Cardiac fibroblast (primary cell): ENCODE measurements at regions not wholly inside any gene's neighbourhood (a gene's known extent, or its start where the extent isn't known, plus 50 kb on each side); places are given as distances from the start of the nearest gene placed in this dataset.

Source experiments
- DNase-seq, 2 donors: peaks; one replicate each; pipeline versions ENCODE4 v3.0.0 to v3.0.0-alpha.2; 2010; ENCODE audit warnings: low read depth in 2 of 2
- H3K4me3 ChIP-seq, 2 donors: replicated peaks in 1 of 2; 1 replicate in 1 of 2; 2 replicates in 1 of 2; pipeline ENCODE4 v1.5.1; 2011; ENCODE audit warnings: low read depth in 2 of 2, low read length in 2 of 2, mild to moderate bottlenecking in 2 of 2, moderate library complexity in 1 of 2
- CTCF ChIP-seq: IDR thresholded peaks from one replicate; pipeline ENCODE4 v1.5.1; 2011; ENCODE audit warnings: low read depth, mild to moderate bottlenecking, low read length, inconsistent platforms

DNA sequence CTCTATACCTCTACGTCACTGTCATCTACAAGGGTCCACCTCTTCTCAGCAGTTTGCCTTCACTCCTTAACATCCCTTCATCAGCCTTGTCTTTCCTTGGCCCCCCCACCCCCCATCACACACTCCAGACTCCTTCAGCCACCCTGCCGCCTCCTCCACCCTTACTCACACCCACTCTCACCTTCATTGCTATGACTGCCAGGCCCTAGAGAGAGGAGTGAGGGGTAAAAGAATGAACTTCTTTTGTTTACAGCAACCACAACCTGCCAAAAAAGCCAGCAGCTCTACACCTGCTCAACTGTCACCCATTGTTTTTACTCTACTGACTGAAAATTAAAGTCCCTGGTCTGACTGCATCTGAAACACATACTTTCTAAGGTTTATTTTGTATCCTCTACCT lies 112.8 kb downstream of the DUSP6 start:
- H3K4me3 ChIP-seq = no peak overlapping the region
- TF ChIP-seq CTCF = no peak
- DNase-seq = no peak

- no peak for TF ChIP-seq CTCF
- no peak overlapping the region for H3K4me3 ChIP-seq
- DNase-seq = peak in 1 of 2 donors; percentile 46
Observed at GRCh38 chr12:89238593-89238992, 113.7 kb downstream of the DUSP6 start.

- DNase-seq = no peak
- no peak for TF ChIP-seq CTCF
- no peak overlapping the region for H3K4me3 ChIP-seq
Observed at GRCh38 chr12:89237763-89238162, 114.5 kb downstream of the DUSP6 start.

DNA sequence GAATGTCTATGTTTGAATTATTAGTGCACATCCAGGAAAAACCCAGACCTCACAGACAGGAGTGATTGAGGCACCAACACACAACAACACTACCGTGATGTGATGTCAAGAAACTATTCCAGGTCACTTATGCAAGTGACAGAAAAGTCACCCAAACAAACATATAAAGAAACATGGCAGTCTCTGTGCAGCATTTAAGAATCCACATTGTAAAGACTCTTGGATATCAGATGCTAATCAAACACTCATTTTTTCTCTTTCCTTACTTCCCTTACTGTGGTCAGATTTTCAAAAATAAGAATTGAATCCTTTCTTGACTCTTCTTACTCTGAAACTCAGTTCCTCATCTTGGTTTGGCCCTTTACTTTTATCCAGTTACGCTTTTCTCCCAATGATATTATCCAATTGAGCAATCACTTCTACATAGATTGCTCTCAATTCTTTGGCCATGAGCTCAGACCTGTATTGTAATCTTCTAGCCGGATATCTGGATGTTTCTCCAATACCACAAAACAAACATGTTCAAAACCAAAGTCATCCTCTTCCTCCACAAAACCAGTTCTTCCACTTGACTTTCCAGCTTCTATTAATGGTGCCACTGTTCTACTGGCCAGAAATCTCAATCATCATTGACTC lies 115.4 kb downstream of the DUSP6 start:
- H3K4me3 ChIP-seq = no peak overlapping the region
- peak in 1 of 2 donors; percentile 83 for DNase-seq
- no peak for TF ChIP-seq CTCF

- peak in 1 of 2 donors; percentile 80 for DNase-seq
- no peak overlapping the region for H3K4me3 ChIP-seq
- no peak for TF ChIP-seq CTCF
Observed at GRCh38 chr12:89236237-89236636, 116.1 kb downstream of the DUSP6 start.

GRCh38 chr12:89235189-89235993 lies 116.9 kb downstream of the DUSP6 start:
- H3K4me3 ChIP-seq = no peak overlapping the region
- peak in 1 of 2 donors; percentile 56 for DNase-seq
- TF ChIP-seq CTCF = no peak
